Left ventricle myocardium superior (tissue), 1 donor: ENCODE measurements at regions not wholly inside any gene's neighbourhood (a gene's known extent, or its start where the extent isn't known, plus 50 kb on each side); places are given as distances from the start of the nearest gene placed in this dataset.
A peak's percentile ranks its signal among the peaks of the same experiment; 100 is the strongest.

Experiments
- ATAC-seq: fragments of 200-7000 bp; cut with Tn5 transposase; one replicate; pipeline ENCODE4 v1.9.1; 2020; ENCODE audit warnings: mild to moderate bottlenecking, moderate library complexity
- DNase-seq: peaks from one replicate; pipeline ENCODE4 v3.0.0-alpha.2; 2020
- intact Hi-C: fragments of 100-400 bp; cut with micrococcal nuclease; formaldehyde crosslinking; loops from one replicate; pipeline ENCODE4 v1.11.0; 2022
- donor health status: DM: no; HTN: yes; CAD: no; lungs with severe emphysema.

GRCh38 chr17:70865993-70866804 lies 696.9 kb downstream of the KCNJ2 start:
- no peak for ATAC-seq
- intact Hi-C loops: no loop called here
- DNase-seq: no peak

- intact Hi-C loops: no loop called here
- ATAC-seq: no peak
- no peak for DNase-seq
Measured at GRCh38 chr17:70868149-70868548, 698.8 kb downstream of the KCNJ2 start.

GRCh38 chr17:70869402-70870085 lies 700.2 kb downstream of the KCNJ2 start:
- ATAC-seq: no peak
- intact Hi-C loops: no loop called here
- no peak for DNase-seq

- intact Hi-C loops: no loop called here
- DNase-seq (no peak), ATAC-seq (no peak)
Measured at GRCh38 chr17:70871180-70871818, 702.0 kb downstream of the KCNJ2 start.

- ATAC-seq: no peak
- no peak for DNase-seq
- intact Hi-C loops: no loop called here
Measured at GRCh38 chr17:70872103-70872502, 702.8 kb downstream of the KCNJ2 start.

GRCh38 chr17:70875729-70876310 lies 706.5 kb downstream of the KCNJ2 start:
- intact Hi-C loops: no loop called here
- ATAC-seq: peak; percentile 50
- no peak for DNase-seq

- intact Hi-C loops: no loop called here
- DNase-seq (no peak), ATAC-seq (no peak)
Measured at GRCh38 chr17:70878879-70879278, 709.5 kb downstream of the KCNJ2 start.

GRCh38 chr17:70879401-70879800 lies 710.1 kb downstream of the KCNJ2 start:
- intact Hi-C loops: no loop called here
- DNase-seq (no peak), ATAC-seq (no peak)

GRCh38 chr17:70881093-70881492 lies 711.8 kb downstream of the KCNJ2 start:
- ATAC-seq (no peak), DNase-seq (no peak)
- intact Hi-C loops: no loop called here

GRCh38 chr17:70882504-70882903 lies 713.2 kb downstream of the KCNJ2 start:
- DNase-seq: no peak
- no peak for ATAC-seq
- intact Hi-C loops: no loop called here

GRCh38 chr17:70886648-70887047 lies 717.3 kb downstream of the KCNJ2 start:
- intact Hi-C loops: no loop called here
- DNase-seq (no peak), ATAC-seq (no peak)

GRCh38 chr17:70888324-70888723 lies 719.0 kb downstream of the KCNJ2 start:
- ATAC-seq: no peak
- intact Hi-C loops: no loop called here
- DNase-seq: no peak

GRCh38 chr17:70891306-70891705 lies 722.0 kb downstream of the KCNJ2 start:
- intact Hi-C loops: no loop called here
- ATAC-seq (no peak), DNase-seq (no peak)

GRCh38 chr17:70892527-70892926 lies 723.2 kb downstream of the KCNJ2 start:
- intact Hi-C loops: no loop called here
- ATAC-seq (no peak), DNase-seq (no peak)

- intact Hi-C loops: no loop called here
- DNase-seq: no peak
- no peak for ATAC-seq
Measured at GRCh38 chr17:70896843-70897242, 727.5 kb downstream of the KCNJ2 start.

- ATAC-seq (no peak), DNase-seq (no peak)
- intact Hi-C loops: no loop called here
Measured at GRCh38 chr17:70897446-70897845, 728.1 kb downstream of the KCNJ2 start.

GRCh38 chr17:70901870-70902269 lies 732.5 kb downstream of the KCNJ2 start:
- ATAC-seq (no peak), DNase-seq (no peak)
- intact Hi-C loops: no loop called here

GRCh38 chr17:70905796-70906195 lies 736.5 kb downstream of the KCNJ2 start:
- intact Hi-C loops: no loop called here
- DNase-seq (peak; percentile 44), ATAC-seq (peak; percentile 86)

- intact Hi-C loops: no loop called here
- ATAC-seq: peak; percentile 58
- no peak for DNase-seq
Measured at GRCh38 chr17:70906808-70907207, 737.5 kb downstream of the KCNJ2 start.
